HG03097 (cell line): ENCODE measurements at regions not wholly inside any gene's neighbourhood (a gene's known extent, or its start where the extent isn't known, plus 50 kb on each side); places are given as distances from the start of the nearest gene placed in this dataset.
"Not testable (repeated sequence)": the region's sequence is repeated elsewhere in the genome, so short reads cannot be mapped to it uniquely, and the experiment has no call there.

Experiments used
- ATAC-seq: cut with Tn5 transposase; IDR thresholded peaks from one replicate; pipeline ENCODE4 v1.9.1; 2021; ENCODE audit not compliant: unreplicated experiment, low FRiP score

- ATAC-seq = no peak
These were observed 286.9 kb upstream of the PRKD1 start for GRCh38 chr14:30214461-30215090.

- ATAC-seq = no peak
These were observed 291.3 kb upstream of the PRKD1 start for GRCh38 chr14:30218907-30219306.

DNA sequence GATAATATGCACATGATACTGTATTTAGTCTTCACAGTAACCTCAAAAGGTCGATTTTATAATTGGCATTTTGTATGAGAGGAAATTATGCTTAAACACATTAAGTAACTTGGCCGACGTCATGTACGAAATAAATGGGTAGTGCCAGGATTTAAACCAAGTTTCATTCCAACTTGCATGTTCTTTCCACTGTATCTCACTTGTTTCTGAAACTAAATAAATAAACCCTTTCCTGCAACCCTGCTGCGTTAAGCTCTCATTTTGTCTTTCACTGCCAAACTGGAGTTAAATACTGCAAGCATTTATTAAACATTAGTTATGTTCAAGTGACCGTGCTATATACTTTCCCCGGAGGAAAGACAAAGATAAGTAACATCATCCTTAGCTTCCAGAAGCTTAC lies 293.9 kb upstream of the PRKD1 start:
- ATAC-seq = no peak

DNA sequence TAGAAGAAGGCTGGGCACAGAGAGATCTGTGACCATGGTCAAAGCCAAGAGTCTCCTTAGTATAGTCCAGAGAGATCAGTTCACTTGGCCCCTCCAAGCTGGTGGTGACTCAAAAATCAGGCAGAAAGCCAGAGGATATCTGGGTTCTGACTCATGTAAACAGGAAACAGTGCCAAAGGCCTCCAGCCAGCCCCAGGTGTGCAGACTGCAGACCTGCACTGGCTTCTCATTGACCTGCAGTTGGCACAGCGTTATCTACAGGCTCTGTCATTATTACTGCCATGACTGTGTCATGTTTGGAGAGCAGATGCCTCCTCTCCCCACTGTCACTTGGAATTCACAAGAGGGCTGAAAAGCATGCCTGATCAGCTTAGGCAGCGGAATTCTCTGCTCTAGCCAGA lies 295.7 kb upstream of the PRKD1 start:
- no peak for ATAC-seq

DNA sequence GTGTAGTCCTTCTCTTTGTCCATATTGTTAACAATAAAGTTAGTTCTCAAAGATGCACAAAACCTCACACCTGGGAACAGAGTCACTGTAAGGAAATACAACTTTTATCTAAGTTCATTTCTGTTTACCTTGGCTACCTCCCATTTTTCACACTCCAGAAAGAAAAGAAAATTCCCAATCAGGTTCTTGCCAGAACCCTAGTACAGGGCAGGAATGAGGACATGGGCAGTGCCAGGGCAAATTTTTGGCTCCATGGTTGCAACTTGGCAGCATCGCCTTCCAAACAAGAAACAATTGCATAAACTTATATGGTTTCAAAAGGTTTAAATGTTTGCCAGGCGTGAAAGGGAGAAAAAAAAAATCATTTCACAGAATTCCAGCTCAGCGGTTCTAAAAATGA lies 296.3 kb upstream of the PRKD1 start:
- no peak for ATAC-seq

GRCh38 chr14:30225176-30225575 lies 297.5 kb upstream of the PRKD1 start:
- no peak for ATAC-seq

DNA sequence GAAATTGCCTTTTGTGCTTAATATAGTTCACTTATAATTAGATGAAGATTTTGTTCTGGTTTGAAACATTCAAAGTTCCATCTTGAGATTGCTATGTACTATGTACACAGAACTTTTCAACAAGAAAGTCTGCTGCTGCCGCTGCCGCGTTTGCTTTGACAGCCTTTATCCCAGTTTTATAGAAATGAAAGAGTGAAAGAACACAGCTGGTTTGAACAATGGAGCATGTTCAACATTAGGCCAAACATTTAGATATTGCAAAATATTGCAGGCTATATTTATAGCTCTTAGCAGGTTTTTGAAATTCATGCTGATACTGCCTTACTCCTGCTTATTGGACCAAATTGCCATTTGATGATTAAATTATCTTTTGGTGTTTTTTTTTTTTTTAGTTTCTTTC lies 299.8 kb upstream of the PRKD1 start:
- ATAC-seq = no peak

- no peak for ATAC-seq
These were observed 300.2 kb upstream of the PRKD1 start for GRCh38 chr14:30227876-30228275.

GRCh38 chr14:30230719-30231118 lies 303.1 kb upstream of the PRKD1 start:
- no peak for ATAC-seq

GRCh38 chr14:30234966-30235365 lies 307.3 kb upstream of the PRKD1 start:
- no peak for ATAC-seq

DNA sequence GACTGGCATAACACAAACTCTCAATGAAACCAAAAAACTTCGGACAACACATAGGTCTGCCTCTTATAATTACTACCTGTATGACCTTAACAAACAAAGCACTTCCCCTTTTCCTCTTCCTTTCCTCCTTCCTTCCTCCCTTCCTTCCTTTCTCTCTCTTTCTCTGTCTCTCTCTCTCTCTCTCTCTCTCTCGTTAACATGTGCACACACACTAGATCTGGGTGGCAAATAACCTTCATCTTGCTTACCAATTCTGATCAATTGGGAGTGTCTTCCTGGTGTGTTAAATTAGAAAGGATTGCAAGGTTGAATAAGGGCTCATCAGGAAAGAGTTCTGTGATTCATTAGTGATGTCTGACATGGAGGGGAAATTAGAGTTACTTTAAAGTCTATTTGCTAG lies 307.8 kb upstream of the PRKD1 start:
- ATAC-seq = no peak

DNA sequence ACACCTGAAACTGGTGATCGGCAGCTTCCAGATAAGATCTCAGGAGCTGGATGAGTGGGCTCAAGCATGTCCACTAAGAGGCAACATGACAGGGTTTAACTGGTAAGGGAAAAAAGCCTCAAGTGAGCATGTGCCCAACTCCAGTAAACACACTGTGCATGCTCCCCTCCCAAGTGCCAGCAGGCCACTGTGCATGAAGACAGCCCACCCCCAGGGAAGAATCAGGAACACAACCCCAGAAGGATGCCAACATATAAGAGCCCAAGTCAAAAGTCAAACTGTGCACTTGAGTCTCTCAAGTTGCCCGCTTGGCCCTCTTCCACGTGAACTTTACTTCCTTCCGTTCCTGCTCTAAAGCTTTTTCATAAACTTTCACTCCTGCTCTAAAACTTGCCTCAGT lies 311.3 kb upstream of the PRKD1 start:
- no peak for ATAC-seq

DNA sequence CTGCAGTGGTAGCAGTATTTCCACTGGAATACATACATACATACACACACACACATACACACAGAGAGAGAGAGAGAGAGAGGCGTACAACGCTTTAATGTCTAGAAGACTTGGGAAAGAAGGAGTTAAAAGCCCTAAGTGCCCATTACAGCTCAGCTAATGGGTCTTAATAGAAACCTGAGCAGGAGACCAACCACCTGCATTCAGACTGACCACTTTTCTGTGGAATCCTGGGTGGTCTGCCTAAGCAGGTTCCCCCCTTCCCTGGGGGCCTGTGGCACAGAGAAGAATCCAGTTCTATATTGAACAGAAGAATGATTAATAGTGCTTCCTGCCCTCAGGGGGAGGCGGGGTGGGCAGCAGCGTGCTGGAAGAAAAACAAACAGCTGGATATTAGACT lies 312.4 kb upstream of the PRKD1 start:
- ATAC-seq = no peak

DNA sequence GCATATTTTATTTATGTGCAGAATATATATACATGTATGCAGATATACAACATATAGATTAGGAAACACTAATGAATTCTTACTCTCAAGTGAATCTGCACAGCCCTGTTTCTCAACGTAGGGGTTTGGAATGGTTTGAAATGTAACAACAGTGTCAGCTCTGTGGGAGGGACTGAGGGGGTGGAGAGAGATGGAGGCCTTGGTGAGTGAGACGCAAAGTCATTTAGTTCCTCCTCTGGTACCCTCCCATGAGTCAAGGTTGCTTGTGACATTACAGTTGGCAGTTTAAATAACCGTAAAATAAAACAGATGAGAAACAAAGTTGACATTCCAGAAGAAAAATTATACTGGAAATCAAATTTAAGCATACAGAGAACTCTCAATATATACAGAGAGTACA lies 313.0 kb upstream of the PRKD1 start:
- ATAC-seq = no peak

GRCh38 chr14:30242744-30243143 lies 315.1 kb upstream of the PRKD1 start:
- ATAC-seq = no peak

DNA sequence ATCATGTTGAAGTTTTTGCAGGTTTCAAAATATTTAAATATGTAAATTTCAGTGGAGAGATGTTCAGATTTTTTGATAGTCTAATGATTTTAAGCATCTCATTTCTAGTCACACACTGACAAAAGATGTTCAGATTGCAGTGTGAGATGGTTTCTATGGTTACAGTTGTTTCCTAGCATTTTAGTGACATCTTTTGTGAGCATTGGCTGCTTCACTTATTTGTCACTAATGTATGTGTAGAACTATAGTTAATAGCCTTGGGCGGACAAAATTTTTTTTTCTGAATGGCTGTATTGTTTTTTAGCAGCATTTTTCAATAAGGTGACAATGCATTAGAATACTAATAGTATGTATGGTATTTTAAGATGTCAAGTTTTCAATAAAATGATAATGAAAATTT lies 315.6 kb upstream of the PRKD1 start:
- ATAC-seq = no peak

DNA sequence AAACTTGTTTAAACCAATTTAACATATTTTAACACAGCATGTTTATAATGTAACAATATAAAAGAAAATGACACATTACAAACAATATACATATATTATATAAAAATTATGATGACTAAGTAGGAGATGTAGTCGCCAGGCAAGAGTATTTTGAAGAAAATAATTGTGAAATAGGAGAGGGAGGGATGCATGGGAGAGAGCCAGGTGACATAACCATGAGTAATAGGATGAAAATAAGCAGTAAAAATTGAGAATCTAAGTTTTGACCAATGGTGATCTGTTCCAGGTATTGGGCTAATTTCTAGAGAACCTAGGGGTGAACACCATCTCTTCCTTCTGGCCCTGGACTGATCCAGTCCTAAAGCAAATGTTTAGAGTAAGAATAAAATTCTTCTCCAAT lies 315.2 kb upstream of the G2E3 start:
- no peak for ATAC-seq

DNA sequence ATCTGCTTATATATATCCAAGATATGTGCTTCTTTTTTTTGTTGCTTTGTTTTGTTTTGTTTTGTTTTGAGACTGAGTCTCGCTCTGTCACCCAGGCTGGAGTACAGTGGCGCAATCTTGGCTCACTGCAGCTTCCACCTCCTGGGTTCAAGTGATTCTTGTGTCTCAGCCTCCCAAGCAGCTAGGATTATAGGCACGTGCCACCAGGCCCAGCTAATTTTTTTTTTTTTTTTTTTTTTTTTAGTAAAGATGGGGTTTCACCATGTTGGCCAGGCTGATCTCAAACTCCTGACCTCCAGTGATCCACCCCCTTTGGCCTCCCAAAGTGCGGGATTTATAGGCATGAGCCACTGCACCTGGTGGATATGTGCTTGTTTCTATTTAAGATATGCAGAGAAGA lies 314.6 kb upstream of the G2E3 start:
- ATAC-seq = not testable (repeated sequence)

GRCh38 chr14:30251017-30251416 lies 307.9 kb upstream of the G2E3 start:
- ATAC-seq = no peak

- no peak for ATAC-seq
These were observed 307.3 kb upstream of the G2E3 start for GRCh38 chr14:30251557-30252100.

- ATAC-seq = no peak
These were observed 306.8 kb upstream of the G2E3 start for GRCh38 chr14:30252151-30252550.

- ATAC-seq = no peak
These were observed 305.9 kb upstream of the G2E3 start for GRCh38 chr14:30252783-30253674.
